Liver (tissue), 8 donors: ENCODE measurements at regions not wholly inside any gene's neighbourhood (a gene's known extent, or its start where the extent isn't known, plus 50 kb on each side); places are given as distances from the start of the nearest gene placed in this dataset.

Source experiments
- DNase-seq: peaks from one replicate; pipeline ENCODE4 v3.0.0-alpha.2; 2017; ENCODE audit warnings: low spot score
- H3K27ac ChIP-seq, 2 donors: one replicate each; pipeline ENCODE4 v1.7.0; 2013; ENCODE audit warnings: inconsistent platforms in 2 of 2, low read length in 2 of 2, control low read depth in 1 of 2, low read depth in 1 of 2, mild to moderate bottlenecking in 1 of 2
- H3K27me3 ChIP-seq, 4 donors: one replicate each; pipeline versions ENCODE4 v1.6.1 to v1.7.0; 2013; ENCODE audit warnings: low read length in 3 of 4, inconsistent platforms in 1 of 4, mild to moderate bottlenecking in 1 of 4, moderate library complexity in 1 of 4; ENCODE audit not compliant: control insufficient read depth in 4 of 4, insufficient read depth in 4 of 4
- H3K36me3 ChIP-seq, 4 donors: one replicate each; pipeline versions ENCODE4 v1.6.1 to v1.7.0; 2013; ENCODE audit warnings: low read length in 3 of 4, mild to moderate bottlenecking in 3 of 4, low read depth in 1 of 4, moderate library complexity in 1 of 4; ENCODE audit not compliant: control insufficient read depth in 4 of 4, insufficient read depth in 3 of 4
- H3K4me1 ChIP-seq, 4 donors: one replicate each; pipeline versions ENCODE4 v1.6.1 to v1.7.0; 2013; ENCODE audit warnings: low read length in 3 of 4, mild to moderate bottlenecking in 3 of 4, moderate library complexity in 1 of 4; ENCODE audit not compliant: control insufficient read depth in 4 of 4, insufficient read depth in 4 of 4
- H3K4me3 ChIP-seq, 3 donors: one replicate each; pipeline versions ENCODE4 v1.6.1 to v1.7.0; 2013; ENCODE audit warnings: low read length in 3 of 3, control low read depth in 1 of 3, low read depth in 1 of 3, mild to moderate bottlenecking in 1 of 3
- H3K9ac ChIP-seq, 2 donors: one replicate each; pipeline ENCODE4 v1.7.0; 2013; ENCODE audit warnings: low read length in 2 of 2, mild to moderate bottlenecking in 2 of 2, moderate library complexity in 2 of 2, control low read depth in 1 of 2, low read depth in 1 of 2
- H3K9me3 ChIP-seq, 4 donors: one replicate each; pipeline versions ENCODE4 v1.6.1 to v1.7.0; 2013; ENCODE audit warnings: low read length in 3 of 4; ENCODE audit not compliant: control insufficient read depth in 4 of 4
- EGR1 ChIP-seq, 2 donors: IDR thresholded peaks; 2 replicates each; pipeline ENCODE4 v1.6.1; 2016 to 2018; ENCODE audit warnings: antibody characterized with exemption in 2 of 2, low read depth in 2 of 2
- FOXA1 ChIP-seq: IDR thresholded peaks from 2 replicates; pipeline ENCODE4 v1.6.1; 2016; ENCODE audit warnings: antibody characterized with exemption
- FOXA2 ChIP-seq: IDR thresholded peaks from 2 replicates; pipeline ENCODE4 v1.6.1; 2016; ENCODE audit warnings: antibody characterized with exemption
- GABPA ChIP-seq, 2 donors: IDR thresholded peaks in 1 of 2; conservative IDR thresholded peaks in 1 of 2; 2 replicates each; pipeline ENCODE4 v1.6.1; 2016; ENCODE audit warnings: antibody characterized with exemption in 2 of 2, mild to moderate bottlenecking in 1 of 2, moderate library complexity in 1 of 2
- HNF4A ChIP-seq, 2 donors: conservative IDR thresholded peaks; 2 replicates each; pipeline ENCODE4 v1.6.1; 2016; ENCODE audit warnings: antibody characterized with exemption in 2 of 2, mild to moderate bottlenecking in 2 of 2
- HNF4G ChIP-seq: IDR thresholded peaks from 2 replicates; pipeline ENCODE4 v1.6.1; 2016; ENCODE audit warnings: antibody characterized with exemption
- JUND ChIP-seq, 2 donors: IDR thresholded peaks; 2 replicates each; pipeline ENCODE4 v1.6.1; 2016; ENCODE audit warnings: antibody characterized with exemption in 2 of 2
- NR2F2 ChIP-seq: IDR thresholded peaks from 2 replicates; pipeline ENCODE4 v1.6.1; 2016; ENCODE audit warnings: antibody characterized with exemption
- RAD21 ChIP-seq, 2 donors: IDR thresholded peaks; 2 replicates each; pipeline ENCODE4 v1.6.1; 2016; ENCODE audit warnings: antibody characterized with exemption in 2 of 2, mild to moderate bottlenecking in 2 of 2
- RXRA ChIP-seq, 2 donors: IDR thresholded peaks; 2 replicates each; pipeline ENCODE4 v1.6.1; 2017 to 2018; ENCODE audit warnings: antibody characterized with exemption in 2 of 2, mild to moderate bottlenecking in 1 of 2
- SP1 ChIP-seq: IDR thresholded peaks from 2 replicates; pipeline ENCODE4 v1.6.1; 2018; ENCODE audit warnings: antibody characterized with exemption, mild to moderate bottlenecking
- TAF1 ChIP-seq: conservative IDR thresholded peaks from 2 replicates; pipeline ENCODE4 v1.6.1; 2016; ENCODE audit warnings: antibody characterized with exemption, mild to moderate bottlenecking
- ZBTB33 ChIP-seq: IDR thresholded peaks from 2 replicates; pipeline ENCODE4 v1.6.1; 2016; ENCODE audit warnings: antibody characterized with exemption
- WGBS: extraction: QIAGEN DNeasy Blood & Tissue Kit; methylation state at CpG from one replicate; pipeline ENCODE4 v1.1.7; 2013; 5-methylcytosine and 5-hydroxymethylcytosine counted together
- TF ChIP-seq, protein P1 (sequence below): fragments of 150-350 bp; IDR thresholded peaks from 2 replicates; pipeline ENCODE4 v1.5.1; 2017; ENCODE audit warnings: improper control_type of control experiment, low read depth, low read length; ENCODE audit not compliant: missing input control
- TF ChIP-seq, protein P2 (sequence below): IDR thresholded peaks from 2 replicates; pipeline ENCODE4 v1.6.1; 2016; ENCODE audit warnings: antibody characterized with exemption
- TF ChIP-seq, protein P3 (sequence below): IDR thresholded peaks from 2 replicates; pipeline ENCODE4 v1.6.1; 2016; ENCODE audit warnings: antibody characterized with exemption, mild to moderate bottlenecking
- TF ChIP-seq, protein P4 (sequence below): IDR thresholded peaks from 2 replicates; pipeline ENCODE4 v1.6.1; 2016; ENCODE audit warnings: antibody characterized with exemption
- donor health status: healthy.
- donor health status: healthy.
- donor health status: healthy.
- donor health status: healthy.
- donor health status: healthy.

DNA sequence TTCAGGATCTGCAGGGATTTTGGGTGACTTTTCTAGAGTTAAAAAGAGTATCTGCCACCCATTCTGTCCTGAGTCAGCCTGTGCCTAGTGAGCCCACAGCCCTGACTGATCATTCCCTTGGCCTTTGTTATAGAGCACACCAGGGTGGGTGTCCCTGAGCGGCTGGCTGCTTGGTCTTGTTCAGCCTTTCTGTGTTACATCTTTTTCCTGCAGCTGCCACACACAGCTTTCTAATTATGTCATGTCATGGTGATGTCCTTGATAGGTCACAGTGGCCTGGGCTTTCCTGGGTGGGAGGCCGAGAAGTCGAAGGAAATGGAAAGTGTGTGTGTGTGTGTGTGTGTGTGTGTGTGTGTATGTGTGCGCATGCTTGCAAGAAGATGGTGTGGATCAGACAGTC, 293.2 kb upstream of the CRY1 start:
- H3K27me3 ChIP-seq: no peaks in the 10 kb centered on the region
- no peak for TF ChIP-seq ZBTB33
- no peak for TF ChIP-seq GABPA (IDR thresholded peaks at IDR 0.05 in 1 of 2, conservative IDR thresholded peaks at IDR 0.05 in 1 of 2)
- TF ChIP-seq, protein P1, sequence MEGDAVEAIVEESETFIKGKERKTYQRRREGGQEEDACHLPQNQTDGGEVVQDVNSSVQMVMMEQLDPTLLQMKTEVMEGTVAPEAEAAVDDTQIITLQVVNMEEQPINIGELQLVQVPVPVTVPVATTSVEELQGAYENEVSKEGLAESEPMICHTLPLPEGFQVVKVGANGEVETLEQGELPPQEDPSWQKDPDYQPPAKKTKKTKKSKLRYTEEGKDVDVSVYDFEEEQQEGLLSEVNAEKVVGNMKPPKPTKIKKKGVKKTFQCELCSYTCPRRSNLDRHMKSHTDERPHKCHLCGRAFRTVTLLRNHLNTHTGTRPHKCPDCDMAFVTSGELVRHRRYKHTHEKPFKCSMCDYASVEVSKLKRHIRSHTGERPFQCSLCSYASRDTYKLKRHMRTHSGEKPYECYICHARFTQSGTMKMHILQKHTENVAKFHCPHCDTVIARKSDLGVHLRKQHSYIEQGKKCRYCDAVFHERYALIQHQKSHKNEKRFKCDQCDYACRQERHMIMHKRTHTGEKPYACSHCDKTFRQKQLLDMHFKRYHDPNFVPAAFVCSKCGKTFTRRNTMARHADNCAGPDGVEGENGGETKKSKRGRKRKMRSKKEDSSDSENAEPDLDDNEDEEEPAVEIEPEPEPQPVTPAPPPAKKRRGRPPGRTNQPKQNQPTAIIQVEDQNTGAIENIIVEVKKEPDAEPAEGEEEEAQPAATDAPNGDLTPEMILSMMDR: no peak
- TF ChIP-seq TAF1: no peak
- no peak for TF ChIP-seq HNF4A (conservative IDR thresholded peaks at IDR 0.05)
- TF ChIP-seq HNF4G: no peak
- H3K4me3 ChIP-seq: no peak overlapping the region
- H3K36me3 ChIP-seq: no peaks in the 10 kb centered on the region
- no peaks in the 10 kb centered on the region for H3K9me3 ChIP-seq
- no peak overlapping the region for H3K27ac ChIP-seq
- no peaks in the 10 kb centered on the region for H3K4me1 ChIP-seq
- DNase-seq: no peak
- no peak overlapping the region for H3K9ac ChIP-seq
- WGBS: 89% methylated on average over 4 of the region's 4 CpGs

- H3K27me3 ChIP-seq: no peaks in the 10 kb centered on the region
- WGBS: 88% methylated on average over 1 of the region's 1 CpG
Observed at GRCh38 chr12:107388263-107388662, 294.9 kb upstream of the CRY1 start.

More at GRCh38 chr12:107388263-107388662, 294.9 kb upstream of the CRY1 start:
- Histone ChIP-seq H3K36me3 (no peaks in the 10 kb centered on the region), H3K4me1 (no peaks in the 10 kb centered on the region), H3K4me3 (no peak overlapping the region), H3K27ac (no peak overlapping the region), H3K9me3 (no peaks in the 10 kb centered on the region), H3K9ac (no peak overlapping the region)
- DNase-seq: no peak
- TF ChIP-seq, protein P2, sequence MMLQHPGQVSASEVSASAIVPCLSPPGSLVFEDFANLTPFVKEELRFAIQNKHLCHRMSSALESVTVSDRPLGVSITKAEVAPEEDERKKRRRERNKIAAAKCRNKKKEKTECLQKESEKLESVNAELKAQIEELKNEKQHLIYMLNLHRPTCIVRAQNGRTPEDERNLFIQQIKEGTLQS: no peak
- TF ChIP-seq, protein P3, sequence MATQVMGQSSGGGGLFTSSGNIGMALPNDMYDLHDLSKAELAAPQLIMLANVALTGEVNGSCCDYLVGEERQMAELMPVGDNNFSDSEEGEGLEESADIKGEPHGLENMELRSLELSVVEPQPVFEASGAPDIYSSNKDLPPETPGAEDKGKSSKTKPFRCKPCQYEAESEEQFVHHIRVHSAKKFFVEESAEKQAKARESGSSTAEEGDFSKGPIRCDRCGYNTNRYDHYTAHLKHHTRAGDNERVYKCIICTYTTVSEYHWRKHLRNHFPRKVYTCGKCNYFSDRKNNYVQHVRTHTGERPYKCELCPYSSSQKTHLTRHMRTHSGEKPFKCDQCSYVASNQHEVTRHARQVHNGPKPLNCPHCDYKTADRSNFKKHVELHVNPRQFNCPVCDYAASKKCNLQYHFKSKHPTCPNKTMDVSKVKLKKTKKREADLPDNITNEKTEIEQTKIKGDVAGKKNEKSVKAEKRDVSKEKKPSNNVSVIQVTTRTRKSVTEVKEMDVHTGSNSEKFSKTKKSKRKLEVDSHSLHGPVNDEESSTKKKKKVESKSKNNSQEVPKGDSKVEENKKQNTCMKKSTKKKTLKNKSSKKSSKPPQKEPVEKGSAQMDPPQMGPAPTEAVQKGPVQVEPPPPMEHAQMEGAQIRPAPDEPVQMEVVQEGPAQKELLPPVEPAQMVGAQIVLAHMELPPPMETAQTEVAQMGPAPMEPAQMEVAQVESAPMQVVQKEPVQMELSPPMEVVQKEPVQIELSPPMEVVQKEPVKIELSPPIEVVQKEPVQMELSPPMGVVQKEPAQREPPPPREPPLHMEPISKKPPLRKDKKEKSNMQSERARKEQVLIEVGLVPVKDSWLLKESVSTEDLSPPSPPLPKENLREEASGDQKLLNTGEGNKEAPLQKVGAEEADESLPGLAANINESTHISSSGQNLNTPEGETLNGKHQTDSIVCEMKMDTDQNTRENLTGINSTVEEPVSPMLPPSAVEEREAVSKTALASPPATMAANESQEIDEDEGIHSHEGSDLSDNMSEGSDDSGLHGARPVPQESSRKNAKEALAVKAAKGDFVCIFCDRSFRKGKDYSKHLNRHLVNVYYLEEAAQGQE: no peak
- TF ChIP-seq EGR1 (IDR thresholded peaks at IDR 0.05; ENCODE audit: low read depth in 2 of 2) (no peak), TAF1 (no peak), RAD21 (IDR thresholded peaks at IDR 0.05) (no peak), NR2F2 (no peak), JUND (IDR thresholded peaks at IDR 0.05) (no peak), RXRA (IDR thresholded peaks at IDR 0.05) (no peak), SP1 (no peak), FOXA1 (no peak), FOXA2 (no peak), HNF4G (no peak), ZBTB33 (no peak), HNF4A (conservative IDR thresholded peaks at IDR 0.05) (no peak)
- TF ChIP-seq, protein P4, sequence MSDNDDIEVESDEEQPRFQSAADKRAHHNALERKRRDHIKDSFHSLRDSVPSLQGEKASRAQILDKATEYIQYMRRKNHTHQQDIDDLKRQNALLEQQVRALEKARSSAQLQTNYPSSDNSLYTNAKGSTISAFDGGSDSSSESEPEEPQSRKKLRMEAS: no peak
- TF ChIP-seq, protein P1: no peak
